ENCODE measurements at regions not wholly inside any gene's neighbourhood (a gene's known extent, or its start where the extent isn't known, plus 50 kb on each side); places are given as distances from the start of the nearest gene placed in this dataset.

- TF ChIP-seq CTCF (IDR thresholded peaks at IDR 0.05) = no peak
- TF ChIP-seq EZH2 (IDR thresholded peaks at IDR 0.05) = no peak
- TF ChIP-seq EZH2phosphoT487 (IDR thresholded peaks at IDR 0.05) = no peak
Observed at GRCh38 chr1:5267603-5268235, 613.3 kb downstream of the AJAP1 start.

All from neural progenitor cell (in vitro differentiated cells).